NCI-H510A treated with DMSO at 0.1 percent for 48 hours (cell line): ENCODE measurements at regions not wholly inside any gene's neighbourhood (a gene's known extent, or its start where the extent isn't known, plus 50 kb on each side); places are given as distances from the start of the nearest gene placed in this dataset.
A peak's percentile ranks its signal among the peaks of the same experiment; 100 is the strongest.
"Not testable (repeated sequence)": the region's sequence is repeated elsewhere in the genome, so short reads cannot be mapped to it uniquely, and the experiment has no call there.

Experiments
- DNase-seq: peaks from one replicate; lab custom pipeline; 2025; lab: John Stamatoyannopoulos, UW

DNA sequence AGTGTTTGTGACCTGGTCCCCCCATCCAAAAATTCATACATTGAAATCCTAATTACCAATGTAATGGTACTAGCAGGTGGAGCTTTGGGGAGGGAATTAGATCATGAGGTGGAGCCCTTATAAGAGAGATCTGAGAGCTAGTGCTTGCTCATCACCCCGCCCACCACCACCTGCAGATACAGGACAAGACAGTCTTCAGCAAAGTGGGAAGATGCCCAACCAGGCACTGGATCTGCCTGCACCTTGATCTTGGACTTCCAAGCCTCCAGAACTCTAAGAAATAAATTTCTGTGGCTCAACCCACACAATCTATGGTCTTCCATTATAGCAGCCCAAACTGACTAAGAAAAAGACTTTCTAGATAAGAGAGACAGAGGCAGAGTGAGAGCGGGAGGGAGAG is 343.4 kb downstream of the LRRIQ3 start:
- no peak for DNase-seq

DNA sequence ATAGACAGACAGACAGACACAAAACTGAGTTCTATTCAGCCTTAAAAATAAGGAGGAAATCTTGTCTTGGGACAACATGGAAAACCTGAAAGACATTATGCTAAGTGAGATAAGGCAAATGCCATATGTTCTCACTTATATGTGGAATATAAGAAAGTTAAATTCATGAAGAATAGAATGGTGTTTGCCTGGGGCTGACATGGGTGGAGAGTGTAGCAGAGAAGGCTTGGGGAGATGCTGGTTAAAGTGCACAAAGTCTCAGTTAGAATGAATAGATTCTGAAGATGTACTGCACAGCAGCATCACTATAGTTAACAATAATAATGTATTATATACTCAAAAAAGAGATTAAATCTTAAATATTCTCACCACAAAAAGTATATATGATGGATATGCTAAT is 355.5 kb downstream of the LRRIQ3 start:
- DNase-seq: no peak

DNA sequence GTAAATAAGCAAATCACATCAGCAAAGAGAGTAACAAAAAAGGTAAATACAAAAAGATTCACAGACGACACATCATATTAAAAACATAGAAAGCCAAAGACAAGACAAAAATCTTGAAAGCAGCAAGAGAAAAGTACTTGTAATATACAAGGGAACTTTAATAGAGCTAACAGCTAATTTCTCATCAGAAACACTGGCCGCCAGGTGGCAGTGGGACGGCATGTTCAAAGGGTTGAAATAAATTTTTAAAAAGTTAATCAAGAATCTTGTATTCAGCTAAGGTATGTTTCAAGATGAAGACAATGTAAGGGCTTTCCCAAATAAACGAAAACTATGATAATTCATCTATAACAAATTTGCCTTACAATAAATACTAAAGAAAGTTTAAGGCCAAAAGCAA is 358.1 kb downstream of the LRRIQ3 start:
- no peak for DNase-seq

DNA sequence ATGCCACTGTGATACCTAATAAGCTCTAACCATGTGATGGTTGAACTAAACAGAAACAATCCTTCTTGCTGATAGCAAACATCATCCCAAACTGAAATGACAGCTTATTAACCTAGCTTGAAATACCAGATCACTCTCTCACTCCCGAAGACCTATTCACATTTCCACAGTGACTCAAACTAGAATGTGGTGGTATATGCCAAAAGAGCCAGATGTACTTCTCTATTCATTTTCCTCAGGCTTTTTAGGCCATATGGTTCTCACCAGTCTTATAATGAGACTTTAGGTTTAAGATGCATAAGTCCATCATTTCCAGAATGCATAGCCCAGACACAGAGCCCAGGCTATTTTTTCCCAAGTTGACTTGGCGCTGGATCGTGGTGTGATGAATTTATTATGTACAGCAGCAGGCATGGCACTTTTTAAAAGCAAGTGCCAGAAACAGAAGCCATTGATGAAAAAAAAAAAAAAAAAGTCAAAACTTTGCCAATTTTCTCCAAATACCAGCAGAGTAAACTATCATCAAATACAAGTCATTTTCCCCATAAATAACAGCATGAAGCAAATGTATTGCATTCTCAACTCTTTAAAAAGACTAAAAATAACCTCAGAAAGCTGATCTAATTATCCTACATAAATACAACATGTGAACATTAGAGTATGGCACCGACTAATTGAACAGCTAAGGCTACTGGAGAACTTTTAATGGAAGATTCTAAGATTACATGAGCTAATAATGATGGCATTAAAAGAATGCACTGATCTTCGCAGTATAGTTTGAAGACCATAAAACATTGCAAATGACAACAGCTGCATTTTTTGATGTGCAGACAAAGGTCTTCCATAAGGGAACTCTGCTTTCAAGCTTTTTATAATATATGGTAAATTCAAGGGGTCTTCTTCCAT is 365.4 kb downstream of the LRRIQ3 start:
- DNase-seq: no peak

DNA sequence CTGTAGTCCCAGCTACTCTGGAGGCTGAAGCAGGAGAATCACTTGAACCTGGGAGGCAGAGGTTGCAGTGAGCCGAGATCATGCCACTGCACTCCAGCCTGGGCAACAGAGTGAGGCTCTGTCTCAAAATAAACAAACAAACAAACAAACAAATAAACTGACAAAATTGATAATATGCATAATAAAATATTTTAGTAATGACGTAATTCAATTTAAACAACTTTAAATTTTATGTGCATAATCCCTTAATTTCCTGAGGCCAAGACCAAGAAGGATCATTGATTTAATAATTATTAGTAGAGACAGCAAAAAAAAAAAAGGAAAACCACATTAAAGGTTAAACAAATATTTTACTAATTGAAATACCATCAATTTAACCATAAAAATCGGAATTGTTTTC is 370.7 kb downstream of the LRRIQ3 start:
- not testable (repeated sequence) for DNase-seq

DNA sequence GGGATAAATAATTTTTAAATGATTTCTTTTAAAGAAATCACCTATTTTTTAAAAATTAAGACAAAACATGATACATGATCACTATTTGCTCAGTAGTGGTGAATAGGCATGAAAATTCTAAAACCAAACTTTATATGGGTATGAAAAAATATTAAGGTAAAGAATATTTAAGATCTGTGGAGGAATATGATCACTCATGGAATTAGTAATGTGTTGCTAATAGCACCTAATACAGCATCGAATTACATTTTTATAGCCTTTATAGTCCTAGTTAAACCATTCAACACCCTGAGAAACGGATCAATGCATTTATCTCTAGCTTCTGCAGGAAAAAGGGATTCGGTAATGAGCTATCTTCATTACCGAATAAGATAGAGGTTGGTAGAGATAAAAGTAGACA is 373.9 kb downstream of the LRRIQ3 start:
- DNase-seq: no peak

DNA sequence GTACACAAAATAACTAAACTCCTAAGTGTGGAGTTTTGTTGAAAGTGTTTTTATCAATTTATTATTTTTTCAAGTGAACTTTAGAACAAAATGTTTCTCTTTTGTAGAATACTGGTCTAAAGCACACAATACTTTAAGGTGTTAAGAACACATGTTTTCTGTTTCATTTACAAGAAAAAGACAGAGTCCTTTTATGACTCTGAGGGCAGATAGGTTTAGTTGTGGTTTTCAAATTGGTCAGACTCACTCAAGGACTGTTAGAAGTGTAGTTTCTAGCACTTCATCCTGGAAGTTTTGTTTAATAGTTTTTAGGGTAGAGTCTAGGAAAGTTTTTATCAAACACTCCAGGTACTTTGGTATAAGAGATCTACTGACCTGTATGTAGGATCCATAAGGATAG is 376.5 kb downstream of the LRRIQ3 start:
- no peak for DNase-seq

DNA sequence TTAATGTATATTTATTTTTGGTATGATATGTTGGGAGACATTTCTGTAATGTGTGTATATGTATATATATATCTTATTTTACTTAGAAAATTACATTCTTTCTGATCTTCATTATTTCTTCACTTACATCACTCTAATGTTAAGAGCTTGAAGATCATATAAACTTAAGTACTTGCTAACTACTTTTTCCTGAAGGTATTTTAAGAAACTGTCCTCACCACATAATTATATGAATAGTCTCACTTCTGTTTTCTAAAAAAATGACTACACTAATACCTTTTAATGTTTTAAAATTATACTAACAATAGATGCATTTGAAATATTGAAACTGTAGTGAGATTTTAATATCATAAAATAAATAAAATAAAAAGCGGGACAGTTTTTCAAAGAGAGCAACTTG is 377.1 kb downstream of the LRRIQ3 start:
- no peak for DNase-seq

DNA sequence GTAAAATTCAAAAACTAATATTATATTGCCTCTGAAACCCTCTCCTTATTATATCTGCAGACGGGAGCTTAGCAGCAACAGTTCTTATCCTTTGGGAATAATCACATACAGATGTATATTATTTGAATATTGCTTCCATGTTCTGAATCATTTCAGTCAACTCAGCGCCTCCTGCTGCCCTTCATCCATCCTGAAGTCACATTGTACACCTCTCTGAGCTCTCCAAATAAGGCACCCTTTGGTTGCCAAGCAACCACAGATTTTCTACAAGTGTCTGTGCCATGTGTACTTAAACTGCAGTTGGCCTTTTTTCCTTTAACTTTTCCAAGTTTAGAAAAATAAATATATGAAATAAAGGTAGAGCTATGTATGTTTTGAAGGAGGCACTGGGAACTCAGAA is 384.3 kb downstream of the LRRIQ3 start:
- DNase-seq: peak; percentile 22

DNA sequence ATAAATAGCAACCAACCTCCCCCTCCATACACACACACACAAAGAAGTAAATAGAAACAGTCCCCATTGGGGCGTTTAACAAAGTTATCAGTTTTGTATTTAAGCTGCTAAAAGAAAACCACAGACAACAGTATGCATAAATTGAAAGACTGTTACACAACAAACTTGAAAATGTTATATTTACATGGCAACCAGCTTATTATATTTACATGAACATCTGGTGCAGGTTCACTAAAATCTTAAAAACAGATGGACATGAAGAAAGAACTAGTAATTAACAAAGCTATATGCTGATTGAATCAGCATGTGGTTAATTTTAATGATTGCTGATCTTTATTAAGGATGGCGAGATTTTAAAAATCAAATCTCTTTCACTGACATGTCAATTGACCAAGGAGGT is 384.7 kb downstream of the LRRIQ3 start:
- DNase-seq: no peak

DNA sequence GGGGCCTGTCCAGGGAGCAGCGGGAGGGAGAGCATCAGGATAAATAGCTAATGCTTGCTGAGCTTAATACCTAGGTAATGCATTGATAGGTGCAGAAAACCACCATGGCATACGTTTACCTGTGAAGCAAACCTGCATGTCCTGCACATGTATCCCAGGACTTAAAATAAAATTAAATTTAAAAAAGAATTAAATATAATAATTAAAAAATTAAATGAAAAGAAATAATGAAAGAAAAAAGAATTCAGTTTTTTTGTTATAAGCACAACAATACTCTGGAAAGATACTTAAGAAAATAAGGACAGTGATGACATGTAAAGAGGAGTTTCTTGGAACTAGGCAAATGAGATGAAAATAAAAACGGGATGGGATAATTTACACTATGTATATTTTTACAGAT is 386.2 kb downstream of the LRRIQ3 start:
- no peak for DNase-seq

DNA sequence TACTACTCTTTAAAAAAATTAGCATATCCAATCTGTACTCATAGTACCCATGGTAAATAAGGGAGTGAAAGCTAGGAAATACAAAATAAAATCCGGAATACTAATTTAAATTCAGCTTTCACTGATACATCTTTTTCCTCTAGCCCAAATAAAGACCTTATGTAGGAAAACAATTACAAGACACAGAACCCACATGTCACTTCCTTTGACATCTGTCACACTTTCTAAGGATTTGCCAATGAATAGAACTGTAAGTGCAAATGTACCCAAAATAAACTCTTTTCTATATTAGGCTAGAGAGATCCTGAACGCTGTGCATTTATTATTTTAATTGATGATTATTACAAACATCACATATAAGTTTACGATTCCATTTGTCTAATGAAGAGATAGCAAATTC is 393.0 kb downstream of the LRRIQ3 start:
- DNase-seq: no peak

DNA sequence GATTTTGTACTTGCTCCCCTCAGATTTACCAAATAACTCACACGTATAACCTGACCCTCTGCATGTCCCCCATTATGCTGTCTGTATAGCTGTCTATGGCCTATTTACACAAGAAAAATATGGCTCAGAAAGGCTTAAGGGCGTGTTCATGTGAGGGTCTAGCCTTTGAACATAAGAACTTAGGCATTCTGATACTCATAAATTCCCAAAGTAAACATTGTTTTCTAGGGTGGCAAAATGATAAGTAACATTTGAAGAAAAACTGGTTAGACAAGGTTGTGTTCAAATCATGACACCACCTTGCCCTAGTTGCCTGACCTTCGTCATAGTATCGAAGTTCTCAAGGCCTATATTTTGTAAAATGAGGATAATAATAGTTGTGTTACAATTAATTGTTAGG is 394.6 kb downstream of the LRRIQ3 start:
- DNase-seq: peak; percentile 80

DNA sequence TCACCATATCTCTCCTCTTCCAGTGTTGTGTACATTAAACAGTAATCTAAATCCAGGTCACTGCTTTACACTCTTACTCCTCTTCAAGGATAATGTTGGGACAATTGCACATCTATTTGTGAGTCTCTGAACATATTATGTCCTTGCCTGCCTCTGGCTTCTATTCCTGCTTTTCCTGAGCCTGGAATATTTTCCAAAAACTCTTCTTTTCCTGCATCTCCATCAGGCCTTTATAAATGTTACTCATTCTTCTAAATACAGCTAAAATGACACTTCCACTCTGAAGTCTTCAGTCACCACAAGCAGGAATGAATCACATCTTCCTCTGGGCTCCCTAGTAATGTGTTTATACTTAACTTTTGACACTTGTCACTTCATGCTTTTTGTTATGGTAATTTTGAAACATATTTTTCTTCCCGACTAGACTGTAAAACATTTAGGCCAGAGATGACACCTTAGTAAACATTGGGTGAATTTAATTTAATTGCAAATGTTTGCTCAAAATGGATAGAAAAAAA is 396.0 kb downstream of the LRRIQ3 start:
- no peak for DNase-seq

DNA sequence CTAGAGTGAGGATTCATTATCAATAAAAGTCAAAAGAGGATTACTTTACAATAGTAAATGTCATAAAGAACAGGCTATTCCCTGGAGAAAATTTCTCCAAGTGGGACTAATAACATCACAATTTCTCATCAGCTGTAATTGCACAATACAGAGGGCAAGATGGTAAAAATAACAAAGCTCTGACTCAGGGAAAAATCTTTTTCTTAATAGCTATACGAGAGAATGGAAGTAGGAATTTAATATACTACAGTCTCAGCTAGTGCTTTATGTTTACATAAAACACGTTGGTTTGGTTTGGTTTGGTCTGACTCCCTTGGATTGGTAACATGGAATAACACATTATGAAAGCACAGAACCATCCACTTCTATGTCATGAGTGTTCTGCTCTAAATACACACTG is 397.6 kb downstream of the LRRIQ3 start:
- no peak for DNase-seq

DNA sequence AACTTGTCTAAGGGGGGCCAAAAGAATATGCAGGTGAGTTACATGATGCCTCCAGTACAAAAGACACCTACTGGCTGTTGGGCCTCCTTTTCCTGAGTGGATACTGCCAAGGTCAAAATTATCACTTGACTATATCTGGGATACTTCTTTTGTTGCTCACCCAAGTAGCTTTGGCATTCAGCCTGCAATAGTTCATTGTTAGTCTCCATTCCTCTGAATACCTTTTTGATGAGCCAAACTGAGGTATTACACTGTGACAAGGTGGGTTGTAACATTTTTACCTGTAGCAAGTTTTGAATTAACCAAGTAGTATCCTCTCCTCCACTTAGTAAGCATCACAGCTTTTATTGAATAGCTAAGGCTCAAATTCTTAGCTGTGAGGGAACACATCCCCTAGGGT is 408.0 kb downstream of the LRRIQ3 start:
- DNase-seq: no peak

DNA sequence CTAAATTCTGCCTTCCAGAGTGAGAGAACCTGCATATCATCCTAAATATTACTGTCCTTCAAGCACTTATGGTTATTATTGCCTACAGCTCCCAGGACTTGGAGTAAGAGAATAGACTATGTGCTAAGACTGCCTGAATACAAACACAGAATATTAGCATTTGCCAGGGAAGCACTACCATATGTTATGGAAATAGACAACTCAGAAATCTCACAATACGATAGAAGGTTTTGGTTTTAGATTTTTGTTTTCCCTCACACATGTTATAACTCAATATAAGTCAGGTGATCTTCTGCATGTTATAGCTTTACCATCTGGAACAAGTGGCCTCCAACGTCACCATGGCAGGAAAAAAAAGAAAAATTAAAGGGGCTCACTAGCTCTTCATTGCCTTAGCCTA is 413.9 kb downstream of the LRRIQ3 start:
- DNase-seq: no peak

DNA sequence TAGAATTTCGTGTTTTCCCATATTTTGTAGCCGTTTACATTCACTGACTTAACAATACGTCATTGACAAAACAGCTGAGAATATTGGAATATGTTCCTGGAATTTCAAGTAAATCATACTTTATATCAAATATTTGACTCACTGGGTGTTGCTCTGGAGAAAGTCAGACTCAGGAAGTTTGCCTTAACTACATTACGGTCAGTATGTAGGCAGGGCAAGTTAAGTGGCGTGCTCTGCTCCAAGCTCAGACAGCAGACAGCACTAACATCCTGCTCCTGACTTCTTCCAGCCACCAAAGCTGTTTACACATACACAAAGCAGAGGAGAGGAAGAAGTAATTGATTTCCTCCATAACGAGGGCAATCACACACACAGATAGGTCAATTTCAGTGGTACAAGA is 414.6 kb downstream of the LRRIQ3 start:
- no peak for DNase-seq

DNA sequence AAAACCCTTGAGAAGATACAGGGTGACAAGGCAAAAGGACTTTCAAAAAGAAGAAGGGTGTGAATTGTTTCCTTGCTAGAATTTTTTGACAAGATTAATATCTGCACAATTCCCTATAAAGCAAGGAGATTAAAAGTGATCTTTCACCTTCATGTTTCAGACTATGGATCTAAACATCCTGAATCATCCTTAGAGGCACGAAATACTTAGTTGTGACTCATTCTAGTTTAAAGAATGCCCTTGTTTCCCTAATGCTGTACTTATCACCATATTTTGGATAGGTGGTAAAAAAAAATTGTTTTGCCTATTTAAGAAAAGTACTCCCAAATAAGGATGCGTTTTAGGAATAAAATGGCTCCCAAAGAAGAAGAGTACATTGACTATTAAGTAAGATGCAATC is 415.1 kb downstream of the LRRIQ3 start:
- DNase-seq: no peak

DNA sequence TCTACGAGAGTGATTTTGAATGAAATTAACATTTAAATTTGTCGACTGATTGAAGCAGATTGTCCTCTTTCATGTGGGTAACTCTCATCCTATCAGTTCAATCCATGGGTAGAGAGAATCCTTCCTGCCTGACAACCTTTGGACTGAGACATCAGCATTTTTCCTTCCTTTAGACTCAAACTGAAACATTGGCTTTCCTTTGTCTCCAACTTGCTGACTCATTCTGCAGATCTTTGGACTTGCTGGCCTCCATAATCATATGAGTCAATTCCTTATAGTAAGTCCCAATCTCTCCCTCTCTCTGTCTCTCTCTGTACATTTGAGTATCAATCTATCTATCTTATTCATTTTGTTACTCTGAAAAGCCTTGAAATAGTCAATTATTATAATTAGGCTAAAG is 416.7 kb downstream of the LRRIQ3 start:
- DNase-seq: no peak

DNA sequence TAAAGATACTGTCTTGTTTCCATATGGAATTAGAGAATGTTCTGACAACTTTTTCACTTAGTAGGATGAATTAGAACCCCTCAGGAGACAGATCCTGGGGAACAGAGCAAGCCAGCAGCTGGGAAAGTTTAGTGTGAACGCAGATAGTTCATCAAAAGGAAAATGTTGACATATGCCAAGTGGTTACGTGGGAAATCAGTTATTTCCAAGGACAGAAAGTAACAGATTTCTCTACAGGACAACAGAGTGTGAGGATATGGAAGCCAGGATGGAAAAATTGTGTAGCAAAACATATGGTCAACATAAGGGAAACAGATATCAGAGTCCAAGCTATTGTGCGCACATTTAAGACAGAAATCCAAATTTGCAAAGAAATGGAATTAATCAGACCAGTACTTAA is 419.5 kb downstream of the LRRIQ3 start:
- DNase-seq: no peak

DNA sequence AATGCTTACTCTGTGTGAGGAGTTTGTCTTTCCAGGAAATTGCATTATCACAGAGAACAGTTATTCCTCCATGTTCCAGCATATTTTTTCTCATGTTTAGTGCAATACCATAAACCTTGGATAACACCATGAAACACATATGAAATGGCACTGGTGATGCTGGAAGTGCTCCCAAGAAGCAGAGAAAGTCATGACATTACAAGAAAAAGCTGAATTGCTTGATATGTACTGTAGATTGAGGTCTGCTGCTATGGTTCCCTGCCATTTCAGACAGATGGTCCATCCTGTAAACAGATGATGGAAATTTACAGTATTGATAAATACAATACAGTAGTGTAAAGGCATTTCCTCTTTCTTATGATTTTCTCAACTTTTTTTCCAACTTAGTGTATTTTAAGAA is 422.1 kb downstream of the LRRIQ3 start:
- DNase-seq: no peak

DNA sequence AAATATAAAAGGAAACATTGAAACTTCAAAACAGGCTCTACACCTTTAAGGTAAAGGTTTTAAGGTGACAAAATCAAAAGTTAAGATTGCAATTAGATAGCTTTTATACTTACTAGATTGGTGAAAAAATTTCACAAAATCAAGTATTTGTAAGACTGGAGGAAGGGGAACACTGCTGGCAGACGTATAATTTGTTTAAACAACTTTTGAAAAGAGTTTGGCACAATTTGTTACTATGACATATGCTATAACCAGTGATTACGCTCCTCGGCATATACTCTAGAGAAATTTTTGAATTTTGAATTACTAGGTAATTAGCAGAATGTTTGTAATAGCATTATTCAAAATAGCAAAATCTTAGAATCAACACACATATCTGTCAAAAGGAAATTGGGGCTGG is 425.0 kb downstream of the LRRIQ3 start:
- no peak for DNase-seq

DNA sequence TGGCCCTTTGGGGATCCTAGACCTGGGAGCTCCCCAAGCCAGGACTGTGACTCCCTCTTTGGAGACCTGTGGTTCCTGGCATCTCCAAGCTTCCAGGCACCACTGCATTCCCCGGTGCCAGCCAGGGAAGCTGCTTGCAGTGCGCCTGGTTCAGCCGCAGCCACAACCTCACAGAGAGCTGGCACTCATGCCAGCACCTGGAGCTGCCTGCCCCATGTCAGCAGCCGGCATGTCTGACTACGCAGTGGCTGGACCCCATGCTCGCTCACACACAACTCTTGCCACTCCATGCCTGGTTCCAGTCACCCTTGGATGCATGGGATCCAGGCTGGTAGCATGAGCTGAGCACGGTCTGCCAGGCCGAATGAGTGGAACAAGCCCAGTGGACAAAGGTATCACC is 426.6 kb downstream of the LRRIQ3 start:
- no peak for DNase-seq
